Vagina (tissue), 2 donors: ENCODE measurements at regions not wholly inside any gene's neighbourhood (a gene's known extent, or its start where the extent isn't known, plus 50 kb on each side); places are given as distances from the start of the nearest gene placed in this dataset.
"Not testable (repeated sequence)": the region's sequence is repeated elsewhere in the genome, so short reads cannot be mapped to it uniquely, and the experiment has no call there.

Source experiments
- DNase-seq, 2 donors: peaks; one replicate each; pipeline ENCODE4 v3.0.0-alpha.2; 2017; ENCODE audit errors: extremely low spot score in 2 of 2
- H3K27ac ChIP-seq: fragments of 200-600 bp; sonication (generic); one replicate; pipeline ENCODE4 v1.5.1; 2019
- H3K27me3 ChIP-seq: fragments of 200-600 bp; sonication (generic); one replicate; pipeline ENCODE4 v1.5.1; 2019
- H3K36me3 ChIP-seq, 2 donors: fragments of 200-600 bp; sonication (generic); one replicate each; pipeline ENCODE4 v1.5.1; 2017 to 2019
- H3K4me1 ChIP-seq: fragments of 200-600 bp; sonication (generic); one replicate; pipeline ENCODE4 v1.5.1; 2019
- H3K4me3 ChIP-seq, 2 donors: fragments of 200-600 bp; sonication (generic); 1 replicate in 1 of 2; 2 replicates in 1 of 2; pipeline ENCODE4 v1.5.1; 2016 to 2019
- H3K9me3 ChIP-seq: fragments of 200-600 bp; sonication (generic); one replicate; pipeline ENCODE4 v1.5.1; 2019
- POLR2A ChIP-seq, 2 donors: fragments of 450-650 bp; IDR thresholded peaks; one replicate each; pipeline ENCODE4 v1.6.1; 2017; ENCODE audit warnings: antibody characterized with exemption in 2 of 2, mild to moderate bottlenecking in 2 of 2, moderate library complexity in 2 of 2
- POLR2AphosphoS5 ChIP-seq, 2 donors: sonication (generic); formaldehyde crosslinking; IDR thresholded peaks; one replicate each; pipeline ENCODE4 v1.9.0; 2017; ENCODE audit warnings: antibody characterized with exemption in 2 of 2, mild to moderate bottlenecking in 2 of 2, low read depth in 1 of 2; ENCODE audit not compliant: insufficient read depth in 1 of 2
- intact Hi-C: fragments of 100-400 bp; cut with DNase I; formaldehyde crosslinking; loops from one replicate; pipeline ENCODE4 v1.15.1; 2023
- TF ChIP-seq, protein P1 (sequence below), 3 experiments: fragments of 450-650 bp in 2 of 3; fragments of 200-600 bp in 1 of 3; sonication (generic) in 1 of 3; IDR thresholded peaks; one replicate each; pipeline ENCODE4 v1.5.1; 2017 to 2019; ENCODE audit warnings: antibody characterized with exemption in 3 of 3, mild to moderate bottlenecking in 2 of 3, moderate library complexity in 2 of 3

- Histone ChIP-seq H3K9me3 (no peaks in the 10 kb centered on the region), H3K4me1 (peaks cover 32% of the 10 kb centered on the region), H3K27me3 (no peaks in the 10 kb centered on the region), H3K36me3 (no peaks in the 10 kb centered on the region), H3K4me3 (no peak overlapping the region), H3K27ac (no peak overlapping the region)
- no peak for DNase-seq
- intact Hi-C loops = no loop called here
- no peak for TF ChIP-seq POLR2AphosphoS5 (IDR thresholded peaks at IDR 0.05; ENCODE audit: insufficient read depth in 1 of 2, low read depth in 1 of 2)
- TF ChIP-seq POLR2A (IDR thresholded peaks at IDR 0.05) = no peak
- TF ChIP-seq, protein P1, sequence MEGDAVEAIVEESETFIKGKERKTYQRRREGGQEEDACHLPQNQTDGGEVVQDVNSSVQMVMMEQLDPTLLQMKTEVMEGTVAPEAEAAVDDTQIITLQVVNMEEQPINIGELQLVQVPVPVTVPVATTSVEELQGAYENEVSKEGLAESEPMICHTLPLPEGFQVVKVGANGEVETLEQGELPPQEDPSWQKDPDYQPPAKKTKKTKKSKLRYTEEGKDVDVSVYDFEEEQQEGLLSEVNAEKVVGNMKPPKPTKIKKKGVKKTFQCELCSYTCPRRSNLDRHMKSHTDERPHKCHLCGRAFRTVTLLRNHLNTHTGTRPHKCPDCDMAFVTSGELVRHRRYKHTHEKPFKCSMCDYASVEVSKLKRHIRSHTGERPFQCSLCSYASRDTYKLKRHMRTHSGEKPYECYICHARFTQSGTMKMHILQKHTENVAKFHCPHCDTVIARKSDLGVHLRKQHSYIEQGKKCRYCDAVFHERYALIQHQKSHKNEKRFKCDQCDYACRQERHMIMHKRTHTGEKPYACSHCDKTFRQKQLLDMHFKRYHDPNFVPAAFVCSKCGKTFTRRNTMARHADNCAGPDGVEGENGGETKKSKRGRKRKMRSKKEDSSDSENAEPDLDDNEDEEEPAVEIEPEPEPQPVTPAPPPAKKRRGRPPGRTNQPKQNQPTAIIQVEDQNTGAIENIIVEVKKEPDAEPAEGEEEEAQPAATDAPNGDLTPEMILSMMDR (IDR thresholded peaks at IDR 0.05) = no peak
Measured at GRCh38 chr1:65027666-65028358, 61.5 kb upstream of the JAK1 start.

DNA sequence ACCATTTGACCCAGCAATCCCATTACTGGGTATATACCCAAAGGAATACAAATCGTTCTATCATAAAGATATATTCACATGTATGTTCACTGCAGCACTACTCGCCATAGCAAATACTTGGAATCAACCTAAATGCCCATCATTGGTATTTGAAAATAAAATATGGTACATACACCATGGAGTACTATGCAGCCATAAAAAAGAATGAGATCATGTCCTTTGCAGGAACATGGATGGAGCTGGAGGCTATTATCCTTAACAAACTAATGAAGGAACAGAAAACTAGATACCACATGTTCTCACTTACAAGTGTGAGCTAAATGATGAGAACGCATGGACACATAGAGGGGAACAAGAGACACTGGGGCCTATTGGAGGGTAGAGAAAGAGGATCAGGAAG lies 63.1 kb upstream of the JAK1 start:
- H3K9me3 ChIP-seq, H3K27me3 ChIP-seq, H3K36me3 ChIP-seq, DNase-seq, H3K27ac ChIP-seq, H3K4me3 ChIP-seq, intact Hi-C loops: not testable (repeated sequence)
- H3K4me1 ChIP-seq = peaks cover 32% of the 10 kb centered on the region

GRCh38 chr1:65034879-65035278 lies 68.5 kb upstream of the JAK1 start:
- H3K4me3 ChIP-seq, H3K27ac ChIP-seq, H3K4me1 ChIP-seq, DNase-seq, H3K27me3 ChIP-seq, H3K36me3 ChIP-seq, H3K9me3 ChIP-seq, intact Hi-C loops: not testable (repeated sequence)

DNA sequence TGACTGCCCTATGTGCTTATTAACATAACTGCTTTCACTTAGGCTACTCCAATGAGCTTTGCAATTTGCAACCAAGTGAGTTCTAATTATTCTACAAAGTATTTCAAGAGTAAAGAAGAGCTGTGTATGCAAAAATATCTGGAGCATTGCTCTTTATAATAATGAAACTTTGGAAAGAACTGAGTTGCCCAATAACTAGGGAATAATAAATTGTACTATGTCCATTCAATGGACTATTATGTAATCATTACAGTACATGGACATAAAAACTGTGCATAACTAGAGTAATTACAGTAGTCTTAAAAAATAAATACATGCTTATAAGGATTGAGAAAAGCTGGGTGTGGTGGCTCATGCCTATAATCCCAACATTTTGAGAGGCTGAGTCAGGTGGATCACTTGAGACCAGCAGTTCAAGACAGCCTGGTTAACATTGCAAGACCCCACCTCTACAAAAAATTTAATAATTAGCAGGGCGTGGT lies 70.3 kb upstream of the JAK1 start:
- intact Hi-C loops = no loop called here
- no peaks in the 10 kb centered on the region for H3K36me3 ChIP-seq
- H3K27ac ChIP-seq = no peak overlapping the region
- no peak for TF ChIP-seq POLR2A (IDR thresholded peaks at IDR 0.05)
- no peak for DNase-seq
- H3K27me3 ChIP-seq = no peaks in the 10 kb centered on the region
- no peaks in the 10 kb centered on the region for H3K4me1 ChIP-seq
- H3K4me3 ChIP-seq = no peak overlapping the region
- no peaks in the 10 kb centered on the region for H3K9me3 ChIP-seq

DNA sequence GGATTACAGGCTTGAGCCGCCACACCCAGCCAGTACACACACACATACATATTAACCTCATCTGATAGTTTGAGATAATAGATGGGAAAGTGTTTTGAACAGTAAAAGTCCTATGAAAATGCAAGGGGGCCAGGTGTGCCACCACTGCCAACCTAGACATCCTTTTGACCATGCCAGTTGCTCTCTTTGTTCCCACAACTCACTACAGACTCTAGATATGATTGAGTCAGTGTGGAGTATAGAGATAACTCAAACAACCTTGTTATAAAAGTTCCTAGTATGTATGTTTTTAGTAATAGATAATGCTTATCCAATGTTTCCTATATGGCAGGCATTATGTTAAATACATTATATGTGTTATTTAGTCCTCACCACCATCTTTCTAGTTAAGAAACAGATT lies 72.7 kb upstream of the JAK1 start:
- H3K27me3 ChIP-seq = no peaks in the 10 kb centered on the region
- TF ChIP-seq, protein P1 (IDR thresholded peaks at IDR 0.05) = no peak
- TF ChIP-seq POLR2AphosphoS5 (IDR thresholded peaks at IDR 0.05; ENCODE audit: insufficient read depth in 1 of 2, low read depth in 1 of 2) (no peak), POLR2A (IDR thresholded peaks at IDR 0.05) (no peak)
- no peaks in the 10 kb centered on the region for H3K36me3 ChIP-seq
- H3K9me3 ChIP-seq = no peaks in the 10 kb centered on the region
- DNase-seq = no peak
- H3K27ac ChIP-seq = no peak overlapping the region
- intact Hi-C loops = no loop called here
- no peaks in the 10 kb centered on the region for H3K4me1 ChIP-seq
- H3K4me3 ChIP-seq = no peak overlapping the region

DNA sequence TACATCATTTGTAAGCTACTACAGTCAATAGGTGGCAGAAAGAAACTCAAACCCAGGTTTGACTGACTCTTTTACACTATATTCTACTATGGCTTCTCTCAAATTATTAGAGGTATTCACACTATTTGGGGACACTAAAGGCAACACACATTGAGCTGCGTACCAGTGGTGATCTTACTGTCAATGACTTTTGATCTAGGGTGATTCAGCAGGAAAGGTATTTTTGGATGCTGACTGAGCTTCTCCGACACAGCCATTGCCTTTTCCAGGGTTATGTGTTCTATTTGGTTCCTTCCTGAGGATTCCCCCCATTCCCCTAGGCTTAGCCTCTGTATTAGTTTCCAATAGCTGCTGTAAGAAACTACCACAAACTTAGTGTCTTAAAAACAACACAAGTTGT lies 73.2 kb upstream of the JAK1 start:
- no peaks in the 10 kb centered on the region for H3K9me3 ChIP-seq
- H3K36me3 ChIP-seq = no peaks in the 10 kb centered on the region
- no peaks in the 10 kb centered on the region for H3K4me1 ChIP-seq
- TF ChIP-seq POLR2AphosphoS5 (IDR thresholded peaks at IDR 0.05; ENCODE audit: insufficient read depth in 1 of 2, low read depth in 1 of 2) (no peak), POLR2A (IDR thresholded peaks at IDR 0.05) (no peak)
- TF ChIP-seq, protein P1 (IDR thresholded peaks at IDR 0.05) = no peak
- H3K27ac ChIP-seq = no peak overlapping the region
- intact Hi-C loops = no loop called here
- no peaks in the 10 kb centered on the region for H3K27me3 ChIP-seq
- no peak for DNase-seq
- H3K4me3 ChIP-seq = no peak overlapping the region
